IPS-18c (cell line): ENCODE measurements at regions not wholly inside any gene's neighbourhood (a gene's known extent, or its start where the extent isn't known, plus 50 kb on each side); places are given as distances from the start of the nearest gene placed in this dataset.

Experiments used
- H3K4me3 ChIP-seq: 2 replicates; pipeline ENCODE4 v1.7.0; 2013; ENCODE audit warnings: low read depth, mild to moderate bottlenecking, low read length, moderate library complexity; ENCODE audit not compliant: insufficient read depth
- H3K9me3 ChIP-seq: one replicate; pipeline ENCODE4 v1.6.1; 2013; ENCODE audit warnings: mild to moderate bottlenecking, low read length, moderate library complexity; ENCODE audit not compliant: control insufficient read depth, insufficient read depth

GRCh38 chr10:29849126-29849833 is 210.1 kb downstream of the JCAD start:
- no peak overlapping the region for H3K4me3 ChIP-seq
- peaks cover 2% of the 10 kb centered on the region for H3K9me3 ChIP-seq

GRCh38 chr10:29846881-29847280 is 212.1 kb upstream of the SVIL start:
- peaks cover 2% of the 10 kb centered on the region for H3K9me3 ChIP-seq
- H3K4me3 ChIP-seq: no peak overlapping the region

GRCh38 chr10:29845166-29845565 is 210.4 kb upstream of the SVIL start:
- H3K9me3 ChIP-seq: no peaks in the 10 kb centered on the region
- H3K4me3 ChIP-seq: no peak overlapping the region

DNA sequence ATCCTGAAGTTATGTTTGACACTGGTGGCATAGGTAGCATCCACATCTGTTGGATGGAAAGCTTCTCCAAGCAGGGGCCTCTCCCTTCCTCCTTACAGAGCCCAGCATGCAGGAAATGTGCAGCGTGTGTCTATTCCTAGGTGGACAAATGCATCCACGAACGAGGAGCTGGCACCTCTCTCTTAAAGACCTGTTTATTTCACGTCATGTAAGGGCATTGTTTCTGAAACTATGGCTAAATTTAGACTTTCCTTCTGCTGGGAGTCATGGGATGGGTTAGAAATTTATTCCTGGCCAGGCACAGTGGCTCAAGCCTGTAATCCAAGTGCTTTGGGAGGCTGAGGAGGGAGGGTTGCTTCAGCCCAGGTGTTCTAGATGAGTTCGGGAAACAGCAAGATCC is 208.4 kb upstream of the SVIL start:
- Histone ChIP-seq H3K9me3 (no peaks in the 10 kb centered on the region), H3K4me3 (no peak overlapping the region)

GRCh38 chr10:29841724-29842649 is 207.2 kb upstream of the SVIL start:
- Histone ChIP-seq H3K9me3 (no peaks in the 10 kb centered on the region), H3K4me3 (no peak overlapping the region)

- H3K9me3 ChIP-seq: no peaks in the 10 kb centered on the region
- H3K4me3 ChIP-seq: no peak overlapping the region
Measured at GRCh38 chr10:29840516-29841276, 205.9 kb upstream of the SVIL start.

- Histone ChIP-seq H3K9me3 (no peaks in the 10 kb centered on the region), H3K4me3 (no peak overlapping the region)
Measured at GRCh38 chr10:29839826-29840515, 205.2 kb upstream of the SVIL start.

DNA sequence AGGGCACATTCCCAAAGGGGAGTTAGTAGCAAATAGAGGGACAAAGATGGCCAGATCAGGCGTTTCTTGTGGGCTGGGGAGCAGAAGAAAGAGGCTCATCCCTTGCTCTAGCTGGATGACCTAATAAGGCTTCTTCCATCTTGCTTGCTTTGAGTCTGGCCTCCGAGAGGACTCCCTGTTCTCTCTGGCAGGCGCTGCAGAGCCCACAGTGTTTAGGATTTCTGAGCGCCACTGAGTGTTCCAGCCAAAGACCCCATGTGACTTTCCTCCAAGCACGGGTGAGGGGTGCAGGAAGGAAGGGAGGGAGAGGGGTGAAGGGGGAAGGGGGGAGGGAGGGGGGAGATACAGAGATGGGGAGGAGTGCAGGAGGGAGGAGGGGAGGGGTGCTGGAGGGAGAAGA is 203.8 kb upstream of the SVIL start:
- H3K9me3 ChIP-seq: no peaks in the 10 kb centered on the region
- H3K4me3 ChIP-seq: no peak overlapping the region

GRCh38 chr10:29837586-29837985 is 202.8 kb upstream of the SVIL start:
- Histone ChIP-seq H3K4me3 (no peak overlapping the region), H3K9me3 (no peaks in the 10 kb centered on the region)

DNA sequence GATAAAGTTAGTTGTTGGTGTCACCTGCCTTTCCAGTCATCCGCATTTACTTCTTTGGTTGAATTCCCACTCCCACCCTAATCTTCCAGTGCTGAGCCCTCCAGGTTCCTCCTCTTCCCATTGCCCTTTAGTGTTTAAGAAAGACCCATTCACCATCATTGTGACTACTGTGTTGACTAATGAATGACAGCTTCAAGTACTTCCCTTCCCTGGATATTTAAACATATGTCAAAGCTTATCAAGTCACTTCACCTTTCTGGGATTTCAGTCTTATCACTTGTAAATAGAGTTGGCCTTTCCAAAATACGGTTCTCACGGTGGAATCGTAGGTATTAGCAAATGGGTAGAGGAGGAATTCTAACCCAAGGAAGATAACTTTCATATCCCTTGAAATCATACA is 201.6 kb upstream of the SVIL start:
- H3K4me3 ChIP-seq: no peak overlapping the region
- H3K9me3 ChIP-seq: no peaks in the 10 kb centered on the region

- H3K4me3 ChIP-seq: no peak overlapping the region
- no peaks in the 10 kb centered on the region for H3K9me3 ChIP-seq
Measured at GRCh38 chr10:29835055-29835454, 200.3 kb upstream of the SVIL start.

DNA sequence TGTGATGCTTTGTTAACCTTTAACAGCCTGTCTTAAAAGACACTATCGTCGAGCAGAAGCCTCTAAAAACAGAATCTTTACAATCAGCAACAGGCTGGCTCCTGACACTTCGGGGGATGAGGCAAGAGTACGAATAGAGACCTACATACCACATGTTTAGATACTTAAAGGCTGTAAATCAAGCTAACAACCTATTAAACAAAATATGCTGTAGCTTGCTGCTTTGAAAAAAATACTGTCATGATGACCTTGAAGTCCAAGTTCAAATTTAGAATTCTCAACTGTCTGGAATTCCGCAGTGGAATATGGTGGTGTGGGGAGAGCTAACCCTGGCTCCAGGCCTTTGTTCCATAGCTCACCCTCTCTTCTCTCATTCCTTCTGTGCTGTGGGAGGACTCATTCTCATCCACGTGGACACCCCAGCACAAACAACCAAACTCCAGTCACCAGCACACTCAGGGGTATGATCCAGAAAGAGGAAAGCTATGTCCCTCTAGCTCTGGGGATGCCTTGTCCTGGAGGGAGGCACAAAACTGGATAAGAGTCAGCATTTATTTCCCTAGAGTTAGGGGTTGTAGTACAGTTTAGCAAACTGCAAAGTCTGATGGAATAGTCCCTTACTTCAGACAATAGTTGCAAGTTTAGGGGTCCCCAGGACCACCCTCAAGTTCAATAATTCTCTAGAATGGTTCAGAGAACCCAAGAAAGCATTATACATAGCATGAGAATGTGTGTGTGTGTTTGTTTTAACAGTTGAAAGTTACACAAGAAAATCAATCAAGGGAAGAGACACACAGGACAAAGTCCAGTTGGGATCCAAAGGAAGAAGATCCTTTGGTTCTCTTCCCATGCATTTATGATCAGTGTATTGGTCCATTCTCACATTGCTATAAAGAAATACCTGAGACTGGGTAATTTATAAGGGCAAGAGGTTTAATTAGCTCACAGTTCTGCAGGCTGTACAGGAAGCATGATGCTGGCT is 196.1 kb upstream of the SVIL start:
- H3K4me3 ChIP-seq: no peak overlapping the region
- no peaks in the 10 kb centered on the region for H3K9me3 ChIP-seq

DNA sequence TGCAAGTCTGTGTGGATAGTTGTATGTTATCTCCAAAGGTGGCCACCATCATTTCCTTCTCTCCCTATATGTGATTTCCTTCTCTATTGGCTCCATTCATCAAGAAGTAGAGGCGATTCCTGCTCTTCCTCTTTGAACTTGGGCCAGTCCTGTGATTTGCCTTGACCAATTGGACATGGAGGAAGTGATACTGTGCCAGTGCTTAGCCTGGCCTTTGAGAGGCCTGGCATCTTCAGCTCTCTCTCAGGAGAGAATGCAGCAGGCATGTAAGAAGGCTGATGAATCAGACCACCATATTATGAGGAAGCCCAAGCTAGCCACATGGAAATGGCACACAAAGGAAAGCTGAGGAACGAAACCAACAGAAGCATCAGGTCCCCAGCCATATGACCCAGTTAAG is 195.0 kb upstream of the SVIL start:
- no peak overlapping the region for H3K4me3 ChIP-seq
- H3K9me3 ChIP-seq: no peaks in the 10 kb centered on the region

DNA sequence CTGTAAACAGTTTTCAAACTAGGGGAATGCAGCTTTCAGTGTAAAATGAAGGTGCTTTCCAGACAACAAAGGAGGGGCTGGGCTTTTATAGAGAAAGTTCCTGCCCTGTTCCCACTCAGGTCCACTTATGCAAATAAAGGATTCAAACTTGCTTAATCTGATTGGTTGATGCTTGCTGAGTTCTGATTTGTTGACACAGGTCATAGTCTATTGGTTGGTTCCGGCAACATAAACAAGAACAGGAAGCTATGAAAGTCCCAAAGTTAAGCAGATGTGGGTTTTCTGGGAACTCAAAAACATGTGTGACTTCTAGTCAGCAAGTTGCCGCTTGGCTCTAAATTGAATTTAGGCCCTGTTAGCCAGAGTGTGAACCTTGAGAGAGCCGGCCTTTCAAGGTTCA is 194.2 kb upstream of the SVIL start:
- H3K9me3 ChIP-seq: no peaks in the 10 kb centered on the region
- no peak overlapping the region for H3K4me3 ChIP-seq

DNA sequence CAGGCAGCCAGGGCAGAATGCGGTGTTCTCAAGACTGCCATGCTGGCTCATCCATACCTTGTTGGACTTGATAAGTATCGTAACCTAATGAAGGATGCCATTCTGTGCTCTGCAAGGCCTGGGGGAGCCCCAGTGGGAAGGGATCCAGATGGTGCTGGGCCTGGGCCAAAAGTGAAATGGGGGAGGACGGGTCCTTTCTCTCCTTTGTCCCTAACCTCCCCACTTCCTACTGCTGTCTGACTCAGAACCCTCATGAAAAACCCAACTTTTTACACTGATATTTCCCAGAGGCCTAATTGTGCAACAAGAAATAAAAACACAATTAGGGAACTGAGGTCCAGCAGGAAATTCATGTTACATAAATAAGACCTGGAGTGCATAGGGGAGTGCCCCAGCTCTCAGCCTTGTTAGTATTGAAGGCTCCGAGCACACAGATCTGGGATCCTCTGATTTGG is 193.7 kb upstream of the SVIL start:
- Histone ChIP-seq H3K9me3 (no peaks in the 10 kb centered on the region), H3K4me3 (no peak overlapping the region)

DNA sequence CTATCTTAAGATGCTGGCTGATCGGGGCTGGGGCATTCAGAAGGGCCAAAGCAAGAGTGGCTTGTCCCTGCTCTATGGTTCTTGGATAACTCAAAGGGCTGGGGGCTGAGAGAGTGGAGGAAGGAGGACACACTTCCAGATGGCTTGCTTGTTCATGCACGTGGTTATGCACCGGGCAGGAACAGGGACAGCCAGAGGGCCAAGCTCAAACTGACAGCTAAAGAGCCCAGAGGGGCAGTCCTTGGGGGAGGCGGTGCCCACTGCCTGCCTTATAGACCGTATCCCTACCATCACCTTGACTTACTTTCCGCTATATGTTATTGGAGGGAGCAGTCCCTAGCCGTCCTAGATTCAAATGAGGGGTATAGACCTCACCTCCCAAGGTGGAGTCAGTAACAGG is 192.7 kb upstream of the SVIL start:
- H3K9me3 ChIP-seq: no peaks in the 10 kb centered on the region
- no peak overlapping the region for H3K4me3 ChIP-seq
